GM23248 (cell line): ENCODE measurements at regions not wholly inside any gene's neighbourhood (a gene's known extent, or its start where the extent isn't known, plus 50 kb on each side); places are given as distances from the start of the nearest gene placed in this dataset.
"Not testable (repeated sequence)": the region's sequence is repeated elsewhere in the genome, so short reads cannot be mapped to it uniquely, and the experiment has no call there.

Experiments used
- DNase-seq: peaks from one replicate; pipeline ENCODE4 v3.0.0-alpha.2; 2015
- H2AFZ ChIP-seq: fragments of 200-600 bp; sonication (generic); 2 replicates; pipeline ENCODE4 v1.6.1; 2016; ENCODE audit warnings: antibody characterized with exemption
- H3F3A ChIP-seq: fragments of 200-600 bp; sonication (generic); 2 replicates; pipeline ENCODE4 v1.6.1; 2016; ENCODE audit warnings: mild to moderate bottlenecking, antibody characterized with exemption, mixed run types; ENCODE audit not compliant: insufficient read depth
- H3K27ac ChIP-seq: fragments of 200-600 bp; sonication (generic); 2 replicates; pipeline ENCODE4 v1.5.1; 2016; ENCODE audit warnings: mild to moderate bottlenecking
- H3K27me3 ChIP-seq: fragments of 200-600 bp; sonication (generic); replicated peaks from 2 replicates; pipeline ENCODE4 v1.6.1; 2016; ENCODE audit warnings: mild to moderate bottlenecking; ENCODE audit not compliant: insufficient read depth
- H3K36me3 ChIP-seq: fragments of 200-600 bp; sonication (generic); 2 replicates; pipeline ENCODE4 v1.6.1; 2016; ENCODE audit warnings: low read depth, mild to moderate bottlenecking
- H3K4me1 ChIP-seq: fragments of 200-600 bp; sonication (generic); 2 replicates; pipeline ENCODE4 v1.6.1; 2016; ENCODE audit warnings: mild to moderate bottlenecking; ENCODE audit not compliant: insufficient read depth
- H3K4me2 ChIP-seq: fragments of 200-600 bp; sonication (generic); one replicate; pipeline ENCODE4 v1.6.1; 2016; ENCODE audit warnings: mild to moderate bottlenecking; ENCODE audit not compliant: unreplicated experiment
- H3K4me3 ChIP-seq: fragments of 200-600 bp; sonication (generic); 2 replicates; pipeline ENCODE4 v1.5.1; 2016; ENCODE audit warnings: mild to moderate bottlenecking
- H3K79me2 ChIP-seq: fragments of 200-600 bp; sonication (generic); 2 replicates; pipeline ENCODE4 v1.6.1; 2016; ENCODE audit warnings: mild to moderate bottlenecking; ENCODE audit not compliant: insufficient read depth
- H3K9ac ChIP-seq: fragments of 200-600 bp; sonication (generic); 2 replicates; pipeline ENCODE4 v1.6.1; 2016; ENCODE audit warnings: mild to moderate bottlenecking
- H3K9me2 ChIP-seq: fragments of 200-600 bp; sonication (generic); 2 replicates; pipeline ENCODE4 v1.6.1; 2016; ENCODE audit warnings: mixed run types, mild to moderate bottlenecking, moderate library complexity; ENCODE audit not compliant: insufficient read depth
- H3K9me3 ChIP-seq: fragments of 200-600 bp; sonication (generic); one replicate; pipeline ENCODE4 v1.6.1; 2017; ENCODE audit warnings: low read depth
- H4K20me1 ChIP-seq: fragments of 200-600 bp; sonication (generic); 2 replicates; pipeline ENCODE4 v1.6.0; 2016; ENCODE audit not compliant: insufficient read depth
- EZH2 ChIP-seq: fragments of 200-600 bp; sonication (generic); IDR thresholded peaks from 2 replicates; pipeline ENCODE4 v1.6.1; 2018; ENCODE audit warnings: antibody characterized with exemption, mild to moderate bottlenecking; ENCODE audit not compliant: insufficient read depth, poor library complexity, severe bottlenecking
- EZH2phosphoT487 ChIP-seq: fragments of 200-600 bp; sonication (generic); IDR thresholded peaks from 2 replicates; pipeline ENCODE4 v1.6.1; 2018; ENCODE audit warnings: antibody characterized with exemption, moderate library complexity, mild to moderate bottlenecking, low read depth; ENCODE audit not compliant: insufficient read depth
- WGBS, 2 experiments: methylation state at CpG; one replicate each; pipeline ENCODE4 v1.1.6; 2015 to 2017; ENCODE audit warnings: low lambda C conversion rate in 2 of 2, low coverage in 1 of 2; ENCODE audit errors: missing lambda C conversion rate in 2 of 2; 5-methylcytosine and 5-hydroxymethylcytosine counted together
- in situ Hi-C: fragments of 300-500 bp; cut with MboI; formaldehyde crosslinking; loops from 2 replicates; pipeline ENCODE4 v1.15.0; 2020

GRCh38 chr10:105734479-105734878, 1093.4 kb downstream of the SORCS3 start:
- WGBS, 2 experiments = 6 to 14% methylated on average over 2 of the region's 2 CpGs
- no peaks in the 10 kb centered on the region for H3F3A ChIP-seq
- no peak overlapping the region for H3K4me3 ChIP-seq
- no peak overlapping the region for H3K4me2 ChIP-seq
- no peaks in the 10 kb centered on the region for H3K4me1 ChIP-seq
- H3K79me2 ChIP-seq = no peaks in the 10 kb centered on the region
- in situ Hi-C loops = no loop called here
- TF ChIP-seq EZH2 = no peak
- TF ChIP-seq EZH2phosphoT487 = no peak
- H3K27ac ChIP-seq = no peak overlapping the region
- no peak for DNase-seq
- no peak overlapping the region for H2AFZ ChIP-seq
- no peaks in the 10 kb centered on the region for H3K27me3 ChIP-seq
- H3K9ac ChIP-seq = no peak overlapping the region
- H4K20me1 ChIP-seq = no peaks in the 10 kb centered on the region
- no peaks in the 10 kb centered on the region for H3K36me3 ChIP-seq
- no peaks in the 10 kb centered on the region for H3K9me3 ChIP-seq
- no peaks in the 10 kb centered on the region for H3K9me2 ChIP-seq

- no peak overlapping the region for H2AFZ ChIP-seq
- no peak overlapping the region for H3K27ac ChIP-seq
- H3K4me1 ChIP-seq = no peaks in the 10 kb centered on the region
- no peaks in the 10 kb centered on the region for H3K79me2 ChIP-seq
- H3K4me3 ChIP-seq = no peak overlapping the region
- H4K20me1 ChIP-seq = no peaks in the 10 kb centered on the region
- H3F3A ChIP-seq = no peaks in the 10 kb centered on the region
- TF ChIP-seq EZH2 (no peak), EZH2phosphoT487 (no peak)
- H3K9me3 ChIP-seq = no peaks in the 10 kb centered on the region
- H3K36me3 ChIP-seq = no peaks in the 10 kb centered on the region
- no peaks in the 10 kb centered on the region for H3K9me2 ChIP-seq
- H3K9ac ChIP-seq = no peak overlapping the region
- H3K27me3 ChIP-seq = no peaks in the 10 kb centered on the region
- in situ Hi-C loops = no loop called here
- no peak for DNase-seq
- no peak overlapping the region for H3K4me2 ChIP-seq
These were observed 1092.8 kb downstream of the SORCS3 start for GRCh38 chr10:105733924-105734323.

GRCh38 chr10:105729428-105729827, 1088.3 kb downstream of the SORCS3 start:
- no peaks in the 10 kb centered on the region for H3K9me3 ChIP-seq
- H3K27me3 ChIP-seq = no peaks in the 10 kb centered on the region
- H3K4me2 ChIP-seq = no peak overlapping the region
- H3K4me1 ChIP-seq = no peaks in the 10 kb centered on the region
- H3K27ac ChIP-seq = no peak overlapping the region
- no peak overlapping the region for H3K9ac ChIP-seq
- 0 to 10% methylated on average over 1 of the region's 1 CpG for WGBS, 2 experiments
- H3K4me3 ChIP-seq = no peak overlapping the region
- H3F3A ChIP-seq = no peaks in the 10 kb centered on the region
- TF ChIP-seq EZH2 (no peak), EZH2phosphoT487 (no peak)
- no peaks in the 10 kb centered on the region for H3K36me3 ChIP-seq
- H3K79me2 ChIP-seq = no peaks in the 10 kb centered on the region
- no peak overlapping the region for H2AFZ ChIP-seq
- no peaks in the 10 kb centered on the region for H3K9me2 ChIP-seq
- in situ Hi-C loops = no loop called here
- no peaks in the 10 kb centered on the region for H4K20me1 ChIP-seq
- no peak for DNase-seq

- in situ Hi-C loops, H3K9ac ChIP-seq, DNase-seq, H3K9me2 ChIP-seq, H4K20me1 ChIP-seq, H3K4me3 ChIP-seq, H3K27ac ChIP-seq, H3K9me3 ChIP-seq, H3K4me1 ChIP-seq, H3K36me3 ChIP-seq, H3K79me2 ChIP-seq, H3K4me2 ChIP-seq, H3F3A ChIP-seq, H3K27me3 ChIP-seq, H2AFZ ChIP-seq: not testable (repeated sequence)
- WGBS, 2 experiments = 22 to 25% methylated on average over 2 of the region's 2 CpGs
These were observed 1086.5 kb downstream of the SORCS3 start for GRCh38 chr10:105727586-105727985.

- Histone ChIP-seq H3F3A (no peaks in the 10 kb centered on the region), H3K79me2 (no peaks in the 10 kb centered on the region), H3K9me2 (no peaks in the 10 kb centered on the region), H3K9ac (no peak overlapping the region), H3K4me2 (no peak overlapping the region), H2AFZ (no peak overlapping the region), H3K9me3 (no peaks in the 10 kb centered on the region), H3K4me3 (no peak overlapping the region), H3K27ac (no peak overlapping the region), H3K4me1 (no peaks in the 10 kb centered on the region), H3K27me3 (no peaks in the 10 kb centered on the region), H4K20me1 (no peaks in the 10 kb centered on the region), H3K36me3 (no peaks in the 10 kb centered on the region)
- no peak for DNase-seq
- TF ChIP-seq EZH2 = no peak
- TF ChIP-seq EZH2phosphoT487 = no peak
- in situ Hi-C loops = no loop called here
- WGBS, 2 experiments = 21 to 23% methylated on average over 2 of the region's 2 CpGs
These were observed 1086.0 kb downstream of the SORCS3 start for GRCh38 chr10:105727131-105727530.
